ENCODE measurements at regions not wholly inside any gene's neighbourhood (a gene's known extent, or its start where the extent isn't known, plus 50 kb on each side); places are given as distances from the start of the nearest gene placed in this dataset.

DNA sequence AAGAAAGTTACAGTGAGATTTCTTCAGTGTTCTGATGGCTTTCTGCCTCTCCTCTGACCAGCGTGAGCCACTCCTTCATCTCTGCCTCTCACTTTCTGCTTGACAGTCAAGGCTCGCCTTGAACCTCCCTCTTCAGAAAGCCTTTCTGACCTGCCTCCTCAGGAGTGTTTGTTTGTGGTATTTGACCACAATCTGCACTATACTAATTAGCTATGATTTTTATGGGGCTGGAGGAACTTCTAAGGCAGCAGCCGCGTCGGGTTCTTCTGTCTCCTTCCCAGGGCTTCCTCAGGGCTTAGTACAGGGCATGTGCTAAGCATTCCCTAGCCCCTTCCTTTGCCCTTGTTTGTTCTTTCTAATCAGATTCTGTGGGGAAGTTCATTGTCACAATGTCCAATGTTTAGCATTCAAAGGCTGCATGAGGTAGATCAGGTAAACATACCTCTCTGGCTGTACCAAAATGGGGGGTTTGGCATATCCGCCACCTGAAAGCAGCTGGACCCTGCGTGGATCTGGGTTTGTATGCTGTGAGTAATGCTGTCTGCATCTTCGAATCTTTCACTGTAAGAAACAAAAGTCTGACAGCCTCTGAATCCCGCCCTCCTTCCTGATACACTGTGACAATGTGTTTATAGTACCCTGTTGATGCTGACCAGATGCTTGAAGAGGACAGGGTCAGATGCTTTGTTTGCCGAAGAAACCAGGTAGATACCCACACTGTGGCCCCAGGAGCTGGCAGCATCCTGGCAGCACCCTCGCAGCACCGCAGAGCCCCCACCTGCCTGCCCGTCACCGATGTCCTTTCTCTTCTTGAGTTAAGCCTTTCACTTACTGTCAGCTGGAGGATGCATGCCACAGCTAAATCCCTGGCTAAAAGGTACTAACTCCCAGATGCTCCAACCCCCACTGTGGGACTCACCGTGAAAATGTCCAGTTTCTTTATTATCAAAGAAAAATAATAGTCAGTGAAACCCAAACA, 260.8 kb upstream of the HDAC4 start:
- H3K4me1 ChIP-seq (ENCODE audit: control insufficient read depth in 1 of 2, insufficient read depth in 1 of 2, low read depth in 1 of 2, low read length in 1 of 2) = peaks cover 19 to 23% of the 10 kb centered on the region in 2 experiments
- no peaks in the 10 kb centered on the region for H3K36me3 ChIP-seq
- no peak overlapping the region for H3K27ac ChIP-seq
- no peak overlapping the region for H3K4me3 ChIP-seq (ENCODE audit: low read depth in 1 of 2, low read length in 1 of 2)
- TF ChIP-seq, protein P1, sequence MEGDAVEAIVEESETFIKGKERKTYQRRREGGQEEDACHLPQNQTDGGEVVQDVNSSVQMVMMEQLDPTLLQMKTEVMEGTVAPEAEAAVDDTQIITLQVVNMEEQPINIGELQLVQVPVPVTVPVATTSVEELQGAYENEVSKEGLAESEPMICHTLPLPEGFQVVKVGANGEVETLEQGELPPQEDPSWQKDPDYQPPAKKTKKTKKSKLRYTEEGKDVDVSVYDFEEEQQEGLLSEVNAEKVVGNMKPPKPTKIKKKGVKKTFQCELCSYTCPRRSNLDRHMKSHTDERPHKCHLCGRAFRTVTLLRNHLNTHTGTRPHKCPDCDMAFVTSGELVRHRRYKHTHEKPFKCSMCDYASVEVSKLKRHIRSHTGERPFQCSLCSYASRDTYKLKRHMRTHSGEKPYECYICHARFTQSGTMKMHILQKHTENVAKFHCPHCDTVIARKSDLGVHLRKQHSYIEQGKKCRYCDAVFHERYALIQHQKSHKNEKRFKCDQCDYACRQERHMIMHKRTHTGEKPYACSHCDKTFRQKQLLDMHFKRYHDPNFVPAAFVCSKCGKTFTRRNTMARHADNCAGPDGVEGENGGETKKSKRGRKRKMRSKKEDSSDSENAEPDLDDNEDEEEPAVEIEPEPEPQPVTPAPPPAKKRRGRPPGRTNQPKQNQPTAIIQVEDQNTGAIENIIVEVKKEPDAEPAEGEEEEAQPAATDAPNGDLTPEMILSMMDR (IDR thresholded peaks at IDR 0.05) = no peak
- peaks cover 29% of the 10 kb centered on the region for H3K27me3 ChIP-seq
- H3K9me3 ChIP-seq = no peaks in the 10 kb centered on the region

DNA sequence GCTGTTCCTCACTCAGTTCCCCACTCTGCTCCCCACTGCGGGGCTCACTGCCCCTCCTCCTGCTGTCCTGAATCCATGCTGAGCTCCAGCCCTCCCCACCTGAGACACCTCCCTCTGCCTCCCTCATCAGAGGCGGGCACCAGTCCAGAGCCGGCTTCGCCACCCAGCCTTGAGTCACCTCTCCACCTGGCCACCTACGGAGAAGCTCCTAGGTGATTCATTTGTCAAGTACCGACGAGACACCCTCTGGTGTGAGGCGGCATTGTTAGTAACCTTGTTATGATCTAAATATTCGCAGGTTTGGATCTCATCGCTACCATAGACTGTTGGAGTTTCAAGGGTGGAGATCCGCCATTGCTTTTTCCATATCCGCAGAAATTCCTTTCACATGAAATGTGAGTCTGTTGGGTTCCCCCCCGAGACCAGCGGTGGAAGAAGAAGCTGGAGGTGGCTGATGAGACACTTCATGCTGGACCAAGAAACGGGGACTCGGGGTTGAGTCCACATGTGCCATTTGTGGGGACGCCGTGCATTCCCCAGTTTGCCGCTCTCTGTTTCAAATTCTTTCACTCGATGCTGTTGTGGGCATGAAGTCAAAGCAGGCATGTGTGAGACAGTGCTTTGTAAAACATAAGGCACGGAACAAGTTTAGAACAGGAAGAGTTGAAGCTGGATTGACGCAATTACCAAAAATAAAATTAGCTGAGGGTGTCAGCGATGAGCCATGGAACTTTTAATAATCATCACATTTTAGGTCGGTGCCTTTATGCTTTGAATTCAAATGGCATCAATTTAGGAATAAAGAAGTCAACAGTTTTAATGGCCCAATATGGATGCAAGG, 259.8 kb upstream of the HDAC4 start:
- H3K4me1 ChIP-seq (ENCODE audit: control insufficient read depth in 1 of 2, insufficient read depth in 1 of 2, low read depth in 1 of 2, low read length in 1 of 2) = peaks cover 29 to 33% of the 10 kb centered on the region in 2 experiments
- no peak overlapping the region for H3K27ac ChIP-seq
- peaks cover 28% of the 10 kb centered on the region for H3K27me3 ChIP-seq
- TF ChIP-seq, protein P1 (IDR thresholded peaks at IDR 0.05) = no peak
- no peaks in the 10 kb centered on the region for H3K9me3 ChIP-seq
- H3K4me3 ChIP-seq (ENCODE audit: low read depth in 1 of 2, low read length in 1 of 2) = no peak overlapping the region
- no peaks in the 10 kb centered on the region for H3K36me3 ChIP-seq

DNA sequence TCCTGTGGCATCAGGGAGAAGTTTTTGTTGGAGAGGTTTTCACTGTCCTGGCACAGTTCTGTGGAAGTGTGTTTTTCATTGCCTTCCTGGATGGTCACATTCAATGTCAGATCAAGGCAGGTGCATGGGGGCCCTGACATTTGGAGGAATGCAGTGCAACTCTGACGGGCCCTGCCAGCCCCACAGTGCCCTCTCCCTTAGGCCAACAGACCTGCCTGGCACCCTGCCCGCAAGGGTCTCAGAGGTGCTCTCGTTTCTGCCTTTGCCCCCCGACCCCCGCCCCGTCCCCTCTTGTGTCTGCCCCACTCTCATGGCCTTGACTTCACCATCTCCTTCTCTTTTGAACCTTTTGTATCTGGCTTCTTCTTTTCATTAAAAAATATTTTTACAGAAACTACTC, 257.2 kb upstream of the HDAC4 start:
- peaks cover 24% of the 10 kb centered on the region for H3K27me3 ChIP-seq
- H3K9me3 ChIP-seq = no peaks in the 10 kb centered on the region
- peak overlapping the region in 1 of 2 experiments; percentile 43 for H3K4me3 ChIP-seq (ENCODE audit: low read depth in 1 of 2, low read length in 1 of 2)
- H3K36me3 ChIP-seq = no peaks in the 10 kb centered on the region
- TF ChIP-seq, protein P1 (IDR thresholded peaks at IDR 0.05) = no peak
- peaks cover 37 to 38% of the 10 kb centered on the region in 2 experiments for H3K4me1 ChIP-seq (ENCODE audit: control insufficient read depth in 1 of 2, insufficient read depth in 1 of 2, low read depth in 1 of 2, low read length in 1 of 2)
- H3K27ac ChIP-seq = no peak overlapping the region

DNA sequence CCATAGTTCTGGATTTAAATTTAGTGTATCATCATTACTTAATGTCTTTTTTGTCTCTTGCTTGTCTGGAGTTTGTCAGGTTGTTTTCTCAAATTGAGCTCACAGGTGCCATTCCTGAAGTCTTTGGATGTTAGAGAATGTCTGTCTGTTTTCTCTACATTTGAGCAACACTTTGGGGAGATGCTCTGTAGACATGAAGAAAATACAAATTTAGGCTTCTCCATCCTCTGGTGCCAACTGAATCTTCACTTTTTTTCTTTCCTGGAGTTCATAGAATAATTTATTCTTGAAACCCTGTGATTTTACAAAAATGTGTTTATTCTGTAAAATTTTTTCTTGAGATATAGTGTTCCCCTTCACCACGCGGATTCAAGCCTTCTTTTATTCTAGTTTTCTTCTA, 256.4 kb upstream of the HDAC4 start:
- no peak overlapping the region for H3K4me3 ChIP-seq (ENCODE audit: low read depth in 1 of 2, low read length in 1 of 2)
- peaks cover 17% of the 10 kb centered on the region for H3K27me3 ChIP-seq
- H3K27ac ChIP-seq = peak overlapping the region; percentile 84
- TF ChIP-seq, protein P1 (IDR thresholded peaks at IDR 0.05) = no peak
- no peaks in the 10 kb centered on the region for H3K9me3 ChIP-seq
- peaks cover 37 to 38% of the 10 kb centered on the region in 2 experiments for H3K4me1 ChIP-seq (ENCODE audit: control insufficient read depth in 1 of 2, insufficient read depth in 1 of 2, low read depth in 1 of 2, low read length in 1 of 2)
- H3K36me3 ChIP-seq = no peaks in the 10 kb centered on the region

DNA sequence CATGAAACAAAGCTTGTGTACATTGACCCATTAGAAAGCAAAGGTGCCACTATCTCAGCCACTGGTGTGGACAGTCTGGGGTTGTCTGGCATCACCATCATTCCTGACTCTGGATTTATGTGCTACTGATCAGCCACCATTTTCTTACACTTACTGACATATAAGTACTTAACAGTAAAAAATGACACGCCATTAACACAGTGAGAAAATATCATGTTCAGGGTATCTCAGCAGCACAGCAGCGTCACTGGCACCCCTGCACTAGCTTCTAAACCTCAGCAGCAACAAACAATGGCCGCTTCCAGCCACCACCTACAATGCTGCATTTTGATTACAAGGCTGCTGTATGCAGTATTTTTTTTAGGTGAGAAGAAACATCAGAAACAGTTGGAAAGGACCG, 253.4 kb upstream of the HDAC4 start:
- peaks cover 6% of the 10 kb centered on the region for H3K27me3 ChIP-seq
- no peaks in the 10 kb centered on the region for H3K36me3 ChIP-seq
- peaks cover 28 to 32% of the 10 kb centered on the region in 2 experiments for H3K4me1 ChIP-seq (ENCODE audit: control insufficient read depth in 1 of 2, insufficient read depth in 1 of 2, low read depth in 1 of 2, low read length in 1 of 2)
- H3K4me3 ChIP-seq (ENCODE audit: low read depth in 1 of 2, low read length in 1 of 2) = no peak overlapping the region
- no peak overlapping the region for H3K27ac ChIP-seq
- H3K9me3 ChIP-seq = no peaks in the 10 kb centered on the region
- TF ChIP-seq, protein P1 (IDR thresholded peaks at IDR 0.05) = no peak
